ENCODE measurements at regions not wholly inside any gene's neighbourhood (a gene's known extent, or its start where the extent isn't known, plus 50 kb on each side); places are given as distances from the start of the nearest gene placed in this dataset.

DNA sequence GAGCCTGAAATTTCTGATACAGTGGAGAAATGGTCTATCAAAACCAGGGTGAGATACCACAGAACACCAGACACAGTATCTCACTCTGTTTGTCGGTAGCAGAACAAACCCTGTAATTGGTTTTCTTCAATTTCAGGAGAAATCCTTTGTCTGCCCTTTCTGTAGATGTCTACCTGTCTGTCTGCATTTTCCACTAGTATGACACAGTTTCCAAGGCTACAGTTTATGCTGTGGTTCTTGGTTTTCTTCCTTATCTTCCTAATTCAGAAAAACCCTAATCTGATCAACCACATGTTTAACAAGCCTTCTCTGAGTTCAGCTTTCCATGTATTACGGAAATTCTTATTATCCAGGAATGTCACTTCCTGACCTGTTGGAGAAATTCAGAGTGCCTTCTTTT, 70.8 kb downstream of the SCN11A start:
- no peak for DNase-seq (ENCODE audit: low read depth)
- no peak overlapping the region for H3K4me3 ChIP-seq (ENCODE audit: low read depth, low read length)
- TF ChIP-seq, protein P1, sequence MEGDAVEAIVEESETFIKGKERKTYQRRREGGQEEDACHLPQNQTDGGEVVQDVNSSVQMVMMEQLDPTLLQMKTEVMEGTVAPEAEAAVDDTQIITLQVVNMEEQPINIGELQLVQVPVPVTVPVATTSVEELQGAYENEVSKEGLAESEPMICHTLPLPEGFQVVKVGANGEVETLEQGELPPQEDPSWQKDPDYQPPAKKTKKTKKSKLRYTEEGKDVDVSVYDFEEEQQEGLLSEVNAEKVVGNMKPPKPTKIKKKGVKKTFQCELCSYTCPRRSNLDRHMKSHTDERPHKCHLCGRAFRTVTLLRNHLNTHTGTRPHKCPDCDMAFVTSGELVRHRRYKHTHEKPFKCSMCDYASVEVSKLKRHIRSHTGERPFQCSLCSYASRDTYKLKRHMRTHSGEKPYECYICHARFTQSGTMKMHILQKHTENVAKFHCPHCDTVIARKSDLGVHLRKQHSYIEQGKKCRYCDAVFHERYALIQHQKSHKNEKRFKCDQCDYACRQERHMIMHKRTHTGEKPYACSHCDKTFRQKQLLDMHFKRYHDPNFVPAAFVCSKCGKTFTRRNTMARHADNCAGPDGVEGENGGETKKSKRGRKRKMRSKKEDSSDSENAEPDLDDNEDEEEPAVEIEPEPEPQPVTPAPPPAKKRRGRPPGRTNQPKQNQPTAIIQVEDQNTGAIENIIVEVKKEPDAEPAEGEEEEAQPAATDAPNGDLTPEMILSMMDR (IDR thresholded peaks at IDR 0.05; ENCODE audit: control insufficient read depth, extremely low read depth, insufficient read depth) = no peak

DNA sequence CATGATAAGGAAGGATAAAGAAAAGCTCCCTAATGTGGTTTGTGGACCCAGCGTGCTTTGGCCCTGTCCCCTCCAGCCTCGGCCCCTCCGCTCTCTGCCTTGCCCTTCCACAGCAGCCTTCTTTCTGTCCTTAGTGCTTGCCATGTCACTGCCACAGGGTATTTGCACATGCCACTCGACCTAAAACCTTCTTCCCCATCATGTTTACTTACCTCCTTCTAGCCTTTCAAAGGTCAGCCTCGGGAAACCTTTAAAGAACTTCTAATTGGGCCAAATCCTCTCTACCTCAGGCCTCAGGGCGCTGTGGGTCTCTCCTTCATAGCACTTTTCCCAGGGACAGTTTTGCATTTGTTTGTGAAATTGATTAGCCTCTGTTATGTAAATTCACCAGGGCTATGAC, 73.0 kb downstream of the SCN11A start:
- TF ChIP-seq, protein P1 (IDR thresholded peaks at IDR 0.05; ENCODE audit: control insufficient read depth, extremely low read depth, insufficient read depth) = no peak
- DNase-seq (ENCODE audit: low read depth) = no peak
- H3K4me3 ChIP-seq (ENCODE audit: low read depth, low read length) = no peak overlapping the region

DNA sequence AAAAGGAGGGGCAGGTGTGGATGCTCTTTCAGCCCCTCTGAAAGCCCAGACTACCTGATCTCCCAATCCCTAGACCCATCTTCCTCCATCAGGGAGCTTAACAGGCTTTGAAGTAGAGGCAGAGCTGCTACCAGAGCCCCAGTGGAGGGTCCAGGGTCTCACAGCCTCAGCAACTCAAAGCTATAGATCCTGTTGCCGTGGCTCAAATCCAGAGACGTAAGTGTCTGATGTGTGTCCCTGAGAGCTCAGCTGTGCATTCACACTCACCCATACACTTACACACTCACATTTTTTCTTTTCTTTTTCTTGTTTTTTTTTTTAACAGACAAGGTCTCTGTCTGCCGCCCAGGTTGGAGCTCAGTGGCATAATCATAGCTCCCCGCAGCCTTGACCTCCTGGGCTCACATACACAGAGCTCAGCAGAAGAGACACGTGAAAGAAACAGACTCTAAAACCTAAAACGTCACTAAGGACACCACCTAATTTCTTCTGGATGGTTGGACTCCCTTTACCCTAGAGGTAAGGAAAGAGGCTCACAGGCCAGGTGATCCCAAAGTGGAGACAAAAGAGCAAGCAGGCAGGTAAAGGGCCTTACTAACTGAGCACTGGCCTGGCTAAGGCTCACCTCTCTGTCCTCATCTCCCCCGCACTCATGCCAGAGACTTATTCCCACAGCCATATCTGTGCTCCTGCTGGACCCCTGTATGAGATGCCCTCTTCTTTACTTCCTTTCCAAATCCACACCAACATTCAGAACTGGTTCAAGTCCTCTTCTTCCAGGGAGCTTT, 80.7 kb downstream of the SCN11A start:
- TF ChIP-seq, protein P1 (IDR thresholded peaks at IDR 0.05; ENCODE audit: control insufficient read depth, extremely low read depth, insufficient read depth) = no peak
- DNase-seq (ENCODE audit: low read depth) = no peak
- H3K4me3 ChIP-seq (ENCODE audit: low read depth, low read length) = no peak overlapping the region

DNA sequence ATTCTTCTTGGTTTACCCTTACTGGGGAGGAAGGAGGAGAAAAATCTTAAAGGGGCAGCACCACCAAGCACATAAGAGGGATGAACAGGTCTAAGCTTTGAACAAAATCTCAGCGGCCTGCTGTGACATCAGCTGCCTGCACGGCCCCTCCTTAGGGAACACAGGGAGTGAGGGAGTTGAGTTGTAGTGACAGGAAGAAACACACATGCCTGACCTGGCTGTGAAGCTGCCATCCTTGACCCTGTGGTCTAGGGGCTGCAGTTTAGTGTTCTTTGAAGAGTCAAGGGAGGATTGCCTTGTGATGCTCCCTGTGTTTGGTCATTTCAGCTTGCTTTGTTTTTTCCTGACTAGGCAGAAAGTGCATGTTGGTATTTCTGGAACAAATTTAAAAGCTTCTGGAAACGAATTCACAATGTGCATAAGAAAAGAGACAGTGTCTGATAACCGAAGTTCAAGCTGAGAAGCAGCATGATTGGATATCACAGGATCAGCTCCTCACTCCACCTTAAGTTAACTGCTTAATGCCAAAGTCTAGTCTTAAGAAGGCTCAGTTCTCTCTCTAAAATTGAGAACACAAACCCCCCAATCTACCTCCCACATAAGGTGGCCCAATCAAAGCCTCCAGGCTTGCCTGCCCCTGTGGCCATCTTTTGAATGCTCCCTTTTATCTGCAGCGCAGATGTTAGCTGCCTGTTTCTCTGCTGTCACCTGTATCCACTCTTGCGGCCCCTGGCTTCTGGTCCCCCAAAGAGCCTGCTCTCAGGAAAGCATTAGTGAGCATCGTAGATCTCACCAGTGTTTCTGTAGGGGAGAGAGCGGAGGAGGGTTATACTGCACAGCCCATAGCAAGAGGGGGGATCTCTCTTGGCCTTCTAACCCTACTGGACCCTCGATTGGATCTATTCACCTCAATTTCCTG, 82.2 kb downstream of the SCN11A start:
- DNase-seq (ENCODE audit: low read depth) = no peak

DNA sequence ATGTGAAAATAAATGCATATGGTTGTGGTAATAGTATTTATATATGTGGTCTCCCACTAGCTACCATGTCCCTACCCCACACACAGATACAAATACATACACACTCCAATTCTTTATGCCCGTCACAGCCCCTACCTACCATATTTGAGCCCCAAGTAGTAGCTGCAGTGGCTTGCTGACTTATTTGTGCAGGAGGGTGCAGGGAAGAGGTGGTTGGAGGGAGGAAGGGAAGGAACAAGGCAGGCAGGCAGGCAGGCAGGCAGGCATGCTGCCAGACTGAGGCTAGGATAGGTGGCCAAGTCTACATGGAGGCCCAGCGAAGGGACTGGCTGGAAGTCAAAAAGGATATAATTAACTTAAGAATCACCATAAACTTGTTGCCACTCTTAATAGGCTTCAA, 82.9 kb downstream of the SCN11A start:
- H3K4me3 ChIP-seq (ENCODE audit: low read depth, low read length) = no peak overlapping the region
- no peak for DNase-seq (ENCODE audit: low read depth)
- TF ChIP-seq, protein P1 (IDR thresholded peaks at IDR 0.05; ENCODE audit: control insufficient read depth, extremely low read depth, insufficient read depth) = no peak

More for the DNA sequence above, 82.2 kb downstream of the SCN11A start:
- H3K4me3 ChIP-seq (ENCODE audit: low read depth, low read length) = no peak overlapping the region
- TF ChIP-seq, protein P1 (IDR thresholded peaks at IDR 0.05; ENCODE audit: control insufficient read depth, extremely low read depth, insufficient read depth) = no peak

DNA sequence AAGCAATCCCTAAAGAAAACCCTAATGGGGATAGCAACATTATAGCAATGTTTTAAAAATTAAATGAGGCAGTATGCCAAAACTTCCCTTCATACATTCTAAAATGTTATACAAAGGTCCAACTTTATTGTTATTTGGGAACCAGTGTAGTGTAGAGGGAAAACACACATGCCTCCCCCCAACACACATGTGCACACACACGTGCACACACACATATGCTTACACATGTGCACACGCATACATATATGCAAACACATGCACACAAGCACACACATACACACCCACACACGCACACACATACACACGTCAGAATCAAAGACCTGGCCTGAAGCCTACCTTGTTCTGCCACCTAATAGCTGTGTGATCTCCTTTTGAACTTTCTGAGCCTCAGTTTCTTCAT, 83.3 kb downstream of the SCN11A start:
- no peak for DNase-seq (ENCODE audit: low read depth)
- no peak overlapping the region for H3K4me3 ChIP-seq (ENCODE audit: low read depth, low read length)
- TF ChIP-seq, protein P1 (IDR thresholded peaks at IDR 0.05; ENCODE audit: control insufficient read depth, extremely low read depth, insufficient read depth) = no peak

All from LNCaP clone FGC (cell line).